ENCODE measurements at regions not wholly inside any gene's neighbourhood (a gene's known extent, or its start where the extent isn't known, plus 50 kb on each side); places are given as distances from the start of the nearest gene placed in this dataset.

DNA sequence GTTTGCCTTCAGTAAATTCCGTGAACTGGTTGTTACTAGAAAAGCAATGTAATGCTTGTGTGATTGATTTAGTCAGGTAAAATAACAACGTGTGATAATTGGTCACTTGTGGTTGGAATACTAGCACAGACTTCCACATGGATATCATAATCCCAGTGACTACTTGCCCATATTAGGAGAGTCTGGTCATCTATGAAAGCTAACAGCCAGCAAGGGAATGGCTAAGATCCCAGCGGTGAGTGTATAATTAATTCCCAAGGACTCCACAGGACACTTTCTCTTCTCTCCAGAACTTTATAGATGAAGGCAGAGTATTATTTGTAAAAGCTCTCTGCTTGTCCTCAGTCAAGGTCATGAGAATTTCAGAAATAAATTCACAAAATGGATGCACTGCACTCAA is 662.6 kb upstream of the TEX47 start:
- Histone ChIP-seq H3K4me2 (ENCODE audit: insufficient read depth, low read length) (no peak overlapping the region), H3K27ac (ENCODE audit: extremely low read depth, low read depth, low read length) (no peak overlapping the region), H3K27me3 (ENCODE audit: control insufficient read depth in 2 of 2, insufficient read depth in 2 of 2, low read length in 2 of 2) (no peaks in the 10 kb centered on the region), H4K20me1 (replicated peaks; ENCODE audit: control insufficient read depth, insufficient read depth, low read length) (no peaks in the 10 kb centered on the region), H3K9me1 (ENCODE audit: control insufficient read depth, insufficient read depth, low read length) (no peaks in the 10 kb centered on the region), H3K4me3 (no peak overlapping the region), H3K4me1 (replicated peaks in 1 of 2; ENCODE audit: control insufficient read depth in 2 of 2, insufficient read depth in 2 of 2, low read length in 2 of 2) (no peaks in the 10 kb centered on the region), H3K36me3 (ENCODE audit: control insufficient read depth, insufficient read depth, low read length) (no peaks in the 10 kb centered on the region), H3K79me2 (ENCODE audit: control insufficient read depth, insufficient read depth, low read length) (no peaks in the 10 kb centered on the region), H3K9ac (ENCODE audit: insufficient read depth in 1 of 2, low read depth in 2 of 2, low read length in 2 of 2) (no peak overlapping the region), H2AFZ (ENCODE audit: low read depth, low read length) (no peak overlapping the region), H3K9me3 (replicated peaks; ENCODE audit: control insufficient read depth, insufficient read depth, low read depth, low read length) (no peaks in the 10 kb centered on the region)
- no peak for DNase-seq (ENCODE audit: extremely low read depth in 1 of 4, low spot score in 3 of 4)
- no peak for FAIRE-seq
- BruUV-seq (replicated peaks) = no TSS peak
- intact Hi-C loops (cut with micrococcal nuclease) (no loop called here), in situ Hi-C loops (cut with MboI) (no loop called here)
- CTCF ChIA-PET (ENCODE audit: low intra/inter-chr PET ratio) = no interaction called here
- POLR2A ChIA-PET = no interaction called here
- WGBS (ENCODE audit: insufficient coverage, low coverage, missing lambda C conversion rate) = 3% methylated on average over 3 of the region's 3 CpGs
- no peak for ATAC-seq
- no peak for TF ChIP-seq REST (IDR thresholded peaks at IDR 0.05; ENCODE audit: borderline replicate concordance)
- no peak for TF ChIP-seq REST (CRISPR knock-in tag; IDR thresholded peaks at IDR 0.05; ENCODE audit: low read depth)
- TF ChIP-seq PRPF4 (IDR thresholded peaks at IDR 0.05; ENCODE audit: insufficient read depth, low read depth, low read length, poor library complexity, severe bottlenecking) = no peak
- no peak for TF ChIP-seq IFI16 (CRISPR knock-in tag; IDR thresholded peaks at IDR 0.05)
- TF ChIP-seq RUNX1 (IDR thresholded peaks at IDR 0.05; ENCODE audit: low read depth) = no peak
- TF ChIP-seq ETS1 (conservative IDR thresholded peaks at IDR 0.05; ENCODE audit: control insufficient read depth, low read depth, low read length) = no peak
- TF ChIP-seq CHD2 (IDR thresholded peaks at IDR 0.05; ENCODE audit: low read depth, low read length) = no peak
- TF ChIP-seq ILK (tag; IDR thresholded peaks at IDR 0.05; ENCODE audit: borderline replicate concordance, low read depth) = no peak
- no peak for TF ChIP-seq IRF9 (tag; IDR thresholded peaks at IDR 0.05)
- no peak for TF ChIP-seq TBP (optimal IDR thresholded peaks at IDR 0.05; ENCODE audit: low read depth, low read length)
- TF ChIP-seq KLF6 (CRISPR knock-in tag; IDR thresholded peaks at IDR 0.05; ENCODE audit: borderline replicate concordance) = no peak
- TF ChIP-seq ZNF3 (CRISPR knock-in tag; IDR thresholded peaks at IDR 0.05) = no peak
- TF ChIP-seq ZNF224 (CRISPR knock-in tag; IDR thresholded peaks at IDR 0.05) = no peak
- TF ChIP-seq HMG20B (CRISPR knock-in tag; IDR thresholded peaks at IDR 0.05) = no peak

Measured in K562 (cell line).